Choroid plexus epithelial cell (primary cell): ENCODE measurements at regions not wholly inside any gene's neighbourhood (a gene's known extent, or its start where the extent isn't known, plus 50 kb on each side); places are given as distances from the start of the nearest gene placed in this dataset.
A peak's percentile ranks its signal among the peaks of the same experiment; 100 is the strongest.

Source experiments
- DNase-seq: peaks from one replicate; pipeline ENCODE4 v3.0.0-alpha.2; 2010; ENCODE audit warnings: low read depth
- H3K4me3 ChIP-seq: 2 replicates; pipeline ENCODE4 v1.5.1; 2011; ENCODE audit warnings: low read depth, mild to moderate bottlenecking, control low read depth, low read length, moderate library complexity
- TF ChIP-seq, protein P1 (sequence below): conservative IDR thresholded peaks from 2 replicates; pipeline ENCODE4 v1.5.1; 2011; ENCODE audit warnings: low read depth, mild to moderate bottlenecking, control low read depth, inconsistent platforms, low read length, moderate library complexity

DNA sequence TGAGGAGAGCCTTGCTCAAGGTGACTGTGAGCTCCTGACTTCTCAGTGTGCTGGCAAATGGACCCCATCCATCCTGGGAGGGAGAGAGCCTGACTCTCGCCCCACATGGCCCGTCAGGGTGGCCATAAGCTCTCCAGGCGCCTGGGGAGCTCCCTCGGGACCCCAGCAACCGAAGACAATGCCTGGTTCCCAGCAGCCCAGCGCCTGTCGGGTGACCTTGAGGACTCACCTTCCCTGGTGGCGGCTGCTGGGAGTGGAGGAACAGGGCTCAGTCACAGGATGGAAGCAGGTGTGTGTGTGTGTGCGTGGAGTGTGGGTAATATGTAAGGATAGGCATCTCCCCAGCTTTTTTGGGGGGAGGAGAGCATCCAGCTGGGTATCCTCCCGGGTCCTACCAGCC is 190.3 kb downstream of the MELK start:
- TF ChIP-seq, protein P1, sequence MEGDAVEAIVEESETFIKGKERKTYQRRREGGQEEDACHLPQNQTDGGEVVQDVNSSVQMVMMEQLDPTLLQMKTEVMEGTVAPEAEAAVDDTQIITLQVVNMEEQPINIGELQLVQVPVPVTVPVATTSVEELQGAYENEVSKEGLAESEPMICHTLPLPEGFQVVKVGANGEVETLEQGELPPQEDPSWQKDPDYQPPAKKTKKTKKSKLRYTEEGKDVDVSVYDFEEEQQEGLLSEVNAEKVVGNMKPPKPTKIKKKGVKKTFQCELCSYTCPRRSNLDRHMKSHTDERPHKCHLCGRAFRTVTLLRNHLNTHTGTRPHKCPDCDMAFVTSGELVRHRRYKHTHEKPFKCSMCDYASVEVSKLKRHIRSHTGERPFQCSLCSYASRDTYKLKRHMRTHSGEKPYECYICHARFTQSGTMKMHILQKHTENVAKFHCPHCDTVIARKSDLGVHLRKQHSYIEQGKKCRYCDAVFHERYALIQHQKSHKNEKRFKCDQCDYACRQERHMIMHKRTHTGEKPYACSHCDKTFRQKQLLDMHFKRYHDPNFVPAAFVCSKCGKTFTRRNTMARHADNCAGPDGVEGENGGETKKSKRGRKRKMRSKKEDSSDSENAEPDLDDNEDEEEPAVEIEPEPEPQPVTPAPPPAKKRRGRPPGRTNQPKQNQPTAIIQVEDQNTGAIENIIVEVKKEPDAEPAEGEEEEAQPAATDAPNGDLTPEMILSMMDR: no peak
- H3K4me3 ChIP-seq: no peak overlapping the region
- no peak for DNase-seq

DNA sequence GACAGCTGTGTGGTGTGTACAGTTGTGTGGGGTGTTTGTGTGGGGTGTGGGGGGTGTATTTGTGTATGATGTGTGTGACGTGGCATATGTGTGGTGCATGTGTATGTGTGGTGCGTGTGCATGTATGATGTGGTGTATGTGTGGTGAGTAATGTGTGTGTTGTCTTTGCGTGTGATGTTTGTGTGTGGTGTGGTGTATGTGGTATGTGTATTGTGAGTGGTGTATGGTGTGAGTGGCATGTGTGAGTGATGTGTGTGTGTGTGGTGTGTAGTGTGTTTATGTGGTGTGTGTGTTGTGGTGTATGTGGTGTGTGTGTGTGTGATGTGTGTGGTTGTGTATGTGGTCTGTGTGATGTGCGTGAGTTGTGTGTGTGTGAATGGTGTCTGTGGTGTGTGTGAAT is 191.1 kb downstream of the MELK start:
- DNase-seq: no peak
- TF ChIP-seq, protein P1: no peak
- H3K4me3 ChIP-seq: no peak overlapping the region

DNA sequence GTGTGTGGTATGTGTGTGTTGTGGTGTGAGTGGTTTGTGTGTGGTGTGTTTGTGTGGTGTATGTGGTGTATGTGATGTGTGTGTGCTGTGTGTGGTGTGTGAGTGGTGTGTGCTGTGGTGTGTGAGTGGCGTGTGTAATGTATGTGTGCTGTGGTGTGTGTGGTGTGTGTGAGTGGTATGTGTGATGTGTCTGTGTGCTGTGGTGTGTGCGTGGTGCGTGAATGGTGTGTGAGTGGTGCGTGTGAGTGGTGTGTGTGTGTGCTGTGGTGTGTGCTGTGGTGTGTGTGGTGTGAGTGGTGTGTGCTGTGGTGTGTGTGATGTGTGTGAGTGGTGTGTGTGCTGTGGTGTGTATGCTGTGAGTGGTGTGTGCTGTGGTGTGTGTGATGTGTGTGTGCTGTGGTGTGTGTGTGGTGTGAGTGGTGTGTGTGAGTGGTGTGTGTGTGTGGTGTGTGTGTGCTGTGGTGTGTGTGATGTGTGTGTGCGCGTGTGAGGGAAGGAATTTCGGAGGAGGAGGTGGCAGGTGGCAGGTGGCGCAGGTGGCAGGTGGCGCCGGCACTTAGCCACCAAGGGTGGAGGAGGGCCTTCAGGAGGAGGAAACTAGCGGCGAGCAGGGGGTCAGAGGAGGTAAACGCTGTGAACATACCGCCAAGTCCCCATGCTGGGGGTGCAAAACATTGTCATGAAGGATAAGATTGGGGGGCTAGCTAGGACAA is 191.8 kb downstream of the MELK start:
- DNase-seq: no peak
- TF ChIP-seq, protein P1: no peak
- no peak overlapping the region for H3K4me3 ChIP-seq

DNA sequence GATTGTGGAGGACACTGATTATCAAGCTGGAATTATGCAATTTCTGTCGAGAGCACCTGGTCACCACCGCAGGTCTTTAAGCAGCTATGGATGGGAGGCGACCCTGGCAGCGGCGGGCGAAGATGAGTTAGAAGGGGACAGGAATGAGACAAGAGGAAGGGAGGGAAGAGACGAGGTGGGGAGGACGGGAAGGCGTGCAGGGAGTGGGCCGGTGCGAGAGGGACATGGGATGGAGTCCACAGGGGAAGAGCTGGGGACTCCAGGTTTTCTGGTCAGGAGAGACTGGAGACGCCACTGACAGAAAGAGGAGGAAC is 192.3 kb downstream of the MELK start:
- no peak overlapping the region for H3K4me3 ChIP-seq
- TF ChIP-seq, protein P1: no peak
- DNase-seq: no peak

DNA sequence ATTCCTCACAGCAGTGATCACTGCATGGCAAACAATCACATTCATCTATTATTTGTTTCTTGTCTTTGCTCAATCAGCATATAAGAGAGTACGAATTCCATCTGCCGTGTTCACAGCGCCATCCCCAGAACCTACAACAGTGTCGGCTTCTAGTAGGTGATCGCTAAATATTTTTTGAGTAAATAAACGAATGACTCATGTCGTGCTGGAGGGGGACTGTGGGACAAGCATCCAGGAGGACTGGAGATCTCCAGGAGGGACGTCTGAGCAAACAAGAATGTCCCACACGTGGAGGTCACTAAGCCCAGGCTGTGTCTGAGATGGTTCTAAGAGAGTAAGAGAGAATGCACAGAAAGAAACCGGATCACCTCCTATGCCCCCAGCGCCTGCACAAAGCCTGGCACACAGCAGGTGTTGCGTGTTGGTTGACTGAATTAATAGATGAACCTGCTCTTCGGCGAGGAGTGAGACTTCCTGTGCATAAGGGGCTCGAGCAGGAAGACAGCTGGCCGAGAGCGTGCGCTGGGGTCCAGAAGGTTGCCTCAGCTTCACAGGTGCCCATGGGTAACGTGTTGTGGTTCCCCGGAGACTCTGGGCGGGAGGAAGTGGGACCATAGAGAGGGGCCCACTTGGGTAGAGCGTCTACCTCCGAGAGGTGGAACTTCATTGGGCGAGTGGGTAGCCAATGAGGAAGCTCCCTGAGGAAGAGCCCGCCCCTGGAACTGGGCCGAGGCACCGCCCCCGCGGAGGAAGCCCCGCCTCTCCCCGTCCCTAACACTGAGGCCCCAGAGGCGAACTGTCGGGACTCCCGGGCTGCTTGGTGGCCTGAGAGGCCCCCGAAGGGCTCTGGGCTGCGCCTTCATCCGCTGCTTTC is 193.0 kb downstream of the MELK start:
- DNase-seq: peak; percentile 14
- no peak overlapping the region for H3K4me3 ChIP-seq

DNA sequence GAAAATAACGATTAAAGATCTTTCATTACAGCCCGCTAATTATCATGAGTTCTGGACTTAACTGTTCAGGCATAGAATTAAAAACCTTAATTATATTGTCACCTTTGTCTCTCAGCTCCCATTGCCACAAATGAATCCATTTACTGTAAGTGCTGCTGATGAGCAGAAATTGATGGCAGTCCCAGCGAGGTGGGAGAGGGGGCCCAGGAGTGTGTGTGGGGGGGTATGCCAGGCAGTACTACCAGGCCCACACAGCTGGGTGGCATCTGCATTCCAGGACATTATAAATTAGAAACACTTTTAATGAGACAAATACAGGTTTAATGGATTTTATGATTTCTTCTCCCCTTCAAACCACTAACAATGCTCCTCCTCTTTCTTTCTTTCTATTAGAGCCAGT is 196.0 kb downstream of the MELK start:
- DNase-seq: no peak
- TF ChIP-seq, protein P1: no peak
- no peak overlapping the region for H3K4me3 ChIP-seq

More for the DNA sequence above, 193.0 kb downstream of the MELK start:
- TF ChIP-seq, protein P1: no peak
